ENCODE measurements at regions not wholly inside any gene's neighbourhood (a gene's known extent, or its start where the extent isn't known, plus 50 kb on each side); places are given as distances from the start of the nearest gene placed in this dataset.

GRCh38 chr5:125272357-125272756 is 525.9 kb upstream of the ZNF608 start:
- TF ChIP-seq POLR2A (IDR thresholded peaks at IDR 0.05) (no peak), CTCF (IDR thresholded peaks at IDR 0.05) (no peak)
